Left lung (tissue), 4 donors: ENCODE measurements at regions not wholly inside any gene's neighbourhood (a gene's known extent, or its start where the extent isn't known, plus 50 kb on each side); places are given as distances from the start of the nearest gene placed in this dataset.
A peak's percentile ranks its signal among the peaks of the same experiment; 100 is the strongest.

Experiments used
- ATAC-seq: fragments of 200-7000 bp; cut with Tn5 transposase; one replicate; pipeline ENCODE4 v1.9.1; 2020; ENCODE audit warnings: moderate library complexity
- DNase-seq, 4 donors: peaks; one replicate each; pipeline ENCODE4 v3.0.0-alpha.2; 2013 to 2020
- H3K27ac ChIP-seq, 2 donors: fragments of 200-600 bp; sonication (generic) in 1 of 2; one replicate each; pipeline versions ENCODE4 v1.5.0 to v1.8.0; 2020 to 2021
- H3K27me3 ChIP-seq, 2 donors: fragments of 200-600 bp; sonication (generic) in 1 of 2; one replicate each; pipeline versions ENCODE4 v1.5.0 to v1.8.0; 2020 to 2021
- H3K36me3 ChIP-seq, 2 donors: fragments of 200-600 bp; sonication (generic) in 1 of 2; one replicate each; pipeline versions ENCODE4 v1.5.0 to v1.8.0; 2020 to 2021
- H3K4me1 ChIP-seq, 2 donors: fragments of 200-600 bp; one replicate each; pipeline ENCODE4 v1.8.0; 2021
- H3K4me3 ChIP-seq, 2 donors: fragments of 200-600 bp; sonication (generic) in 1 of 2; one replicate each; pipeline versions ENCODE4 v1.5.0 to v1.8.0; 2020 to 2021; ENCODE audit warnings: mild to moderate bottlenecking in 1 of 2
- H3K9me3 ChIP-seq, 2 donors: fragments of 200-600 bp; sonication (generic) in 1 of 2; one replicate each; pipeline versions ENCODE4 v1.5.0 to v1.8.0; 2020 to 2021
- intact Hi-C, 2 donors: fragments of 100-400 bp; cut with DNase I; formaldehyde crosslinking; loops; one replicate each; pipeline versions ENCODE4 v1.11.2 to v1.14.2; 2022
- TF ChIP-seq, protein P1 (sequence below), 2 donors: fragments of 200-600 bp; sonication (generic) in 1 of 2; IDR thresholded peaks; one replicate each; pipeline versions ENCODE4 v1.5.0 to v1.8.0; 2021; ENCODE audit warnings: antibody characterized with exemption in 2 of 2
- donor health status: DM: no; HTN: yes; CAD: no.
- donor health status: DM: no; HTN: no; CAD: no.

DNA sequence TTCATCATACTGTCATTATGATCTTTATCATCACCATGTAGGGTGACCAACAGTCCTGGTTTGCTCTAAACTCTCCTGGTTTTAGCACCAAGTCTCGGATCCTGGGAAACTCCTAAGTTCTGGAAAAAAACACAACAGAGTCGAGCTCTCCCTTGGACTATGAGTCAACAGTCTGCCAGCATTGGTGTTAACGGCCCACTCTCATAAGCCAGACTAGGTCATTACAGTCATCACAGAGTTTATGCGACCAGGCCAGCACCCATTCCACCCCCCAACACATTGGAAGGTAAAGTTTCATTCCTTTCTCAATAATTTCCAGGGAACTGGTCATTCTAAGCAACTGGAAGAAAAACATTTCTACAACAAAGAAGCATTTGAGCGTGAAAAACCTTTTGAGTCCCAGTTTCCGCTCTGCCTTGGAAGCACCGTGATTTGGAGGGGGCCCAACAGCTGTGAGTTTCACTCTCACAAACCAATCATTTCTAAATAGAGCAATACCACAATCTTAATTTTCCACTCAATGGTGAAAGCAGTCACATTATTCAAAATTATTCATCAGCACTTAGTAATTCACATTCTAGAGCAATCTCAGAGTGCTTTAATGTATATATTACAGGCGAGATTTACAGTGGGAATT, 445.0 kb downstream of the CDH26 start:
- TF ChIP-seq, protein P1, sequence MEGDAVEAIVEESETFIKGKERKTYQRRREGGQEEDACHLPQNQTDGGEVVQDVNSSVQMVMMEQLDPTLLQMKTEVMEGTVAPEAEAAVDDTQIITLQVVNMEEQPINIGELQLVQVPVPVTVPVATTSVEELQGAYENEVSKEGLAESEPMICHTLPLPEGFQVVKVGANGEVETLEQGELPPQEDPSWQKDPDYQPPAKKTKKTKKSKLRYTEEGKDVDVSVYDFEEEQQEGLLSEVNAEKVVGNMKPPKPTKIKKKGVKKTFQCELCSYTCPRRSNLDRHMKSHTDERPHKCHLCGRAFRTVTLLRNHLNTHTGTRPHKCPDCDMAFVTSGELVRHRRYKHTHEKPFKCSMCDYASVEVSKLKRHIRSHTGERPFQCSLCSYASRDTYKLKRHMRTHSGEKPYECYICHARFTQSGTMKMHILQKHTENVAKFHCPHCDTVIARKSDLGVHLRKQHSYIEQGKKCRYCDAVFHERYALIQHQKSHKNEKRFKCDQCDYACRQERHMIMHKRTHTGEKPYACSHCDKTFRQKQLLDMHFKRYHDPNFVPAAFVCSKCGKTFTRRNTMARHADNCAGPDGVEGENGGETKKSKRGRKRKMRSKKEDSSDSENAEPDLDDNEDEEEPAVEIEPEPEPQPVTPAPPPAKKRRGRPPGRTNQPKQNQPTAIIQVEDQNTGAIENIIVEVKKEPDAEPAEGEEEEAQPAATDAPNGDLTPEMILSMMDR (IDR thresholded peaks at IDR 0.05) = no peak
- Histone ChIP-seq H3K4me1 (no peaks in the 10 kb centered on the region), H3K9me3 (no peaks in the 10 kb centered on the region), H3K4me3 (no peak overlapping the region), H3K36me3 (no peaks in the 10 kb centered on the region), H3K27me3 (no peaks in the 10 kb centered on the region), H3K27ac (peak overlapping the region in 1 of 2 donors; percentile 23)
- ATAC-seq = peak; percentile 37
- intact Hi-C loops = no loop called here
- no peak for DNase-seq

- ATAC-seq = peak; percentile 57
- intact Hi-C loops = no loop called here
Observed at GRCh38 chr20:60407011-60407771, 449.0 kb downstream of the CDH26 start.

DNA sequence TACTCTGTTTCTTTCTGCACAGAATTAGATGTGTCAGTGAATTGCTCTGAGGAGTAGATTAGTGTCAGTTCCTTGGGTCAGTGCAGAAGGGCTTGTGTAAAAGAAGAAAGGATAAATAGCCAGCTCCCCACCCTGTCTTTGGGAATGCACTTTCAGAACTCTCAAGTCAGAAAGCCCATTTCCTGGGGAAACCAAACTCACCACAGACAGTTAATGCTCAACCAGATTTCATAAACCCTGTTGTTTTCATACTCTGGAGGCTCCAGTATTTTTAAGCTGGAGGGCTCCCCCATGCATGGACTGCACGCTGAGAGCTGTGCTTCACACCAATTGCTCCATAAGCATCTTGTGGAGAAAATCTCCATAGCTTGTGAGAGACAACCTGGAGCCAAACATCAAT, 449.7 kb downstream of the CDH26 start:
- no peak overlapping the region for H3K27ac ChIP-seq
- intact Hi-C loops = no loop called here
- TF ChIP-seq, protein P1 (IDR thresholded peaks at IDR 0.05) = no peak

More at GRCh38 chr20:60407011-60407771, 449.0 kb downstream of the CDH26 start:
- no peaks in the 10 kb centered on the region for H3K9me3 ChIP-seq
- no peak for DNase-seq
- TF ChIP-seq, protein P1 (IDR thresholded peaks at IDR 0.05) = no peak
- no peak overlapping the region for H3K27ac ChIP-seq
- no peaks in the 10 kb centered on the region for H3K4me1 ChIP-seq
- no peaks in the 10 kb centered on the region for H3K36me3 ChIP-seq
- H3K27me3 ChIP-seq = no peaks in the 10 kb centered on the region
- no peak overlapping the region for H3K4me3 ChIP-seq

DNA sequence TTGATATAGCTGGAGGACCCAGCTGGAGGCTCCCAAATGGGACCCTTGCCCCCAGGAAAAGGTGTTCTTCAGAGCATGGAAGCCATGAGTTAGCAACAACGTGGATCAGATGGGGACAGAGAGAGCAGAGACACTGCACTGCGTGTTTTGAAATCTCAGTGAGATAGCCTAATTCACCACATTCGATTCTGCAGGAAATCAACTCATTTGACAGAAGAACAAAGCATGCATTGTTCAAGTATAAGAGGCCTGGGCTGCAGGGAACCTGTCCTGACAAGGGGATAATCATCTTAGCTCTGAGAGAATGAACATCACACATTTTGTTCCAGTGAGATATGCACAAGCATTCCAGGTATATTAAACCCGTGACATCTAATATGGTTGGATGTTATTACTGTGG, 450.2 kb downstream of the CDH26 start:
- no peaks in the 10 kb centered on the region for H3K9me3 ChIP-seq
- H3K27ac ChIP-seq = no peak overlapping the region
- H3K27me3 ChIP-seq = no peaks in the 10 kb centered on the region
- TF ChIP-seq, protein P1 (IDR thresholded peaks at IDR 0.05) = no peak
- intact Hi-C loops = no loop called here
- ATAC-seq (no peak), DNase-seq (no peak)
- H3K36me3 ChIP-seq = no peaks in the 10 kb centered on the region
- H3K4me3 ChIP-seq = no peak overlapping the region
- no peaks in the 10 kb centered on the region for H3K4me1 ChIP-seq

More for the DNA sequence above, 449.7 kb downstream of the CDH26 start:
- H3K27me3 ChIP-seq = no peaks in the 10 kb centered on the region
- no peak overlapping the region for H3K4me3 ChIP-seq
- no peaks in the 10 kb centered on the region for H3K36me3 ChIP-seq
- no peaks in the 10 kb centered on the region for H3K4me1 ChIP-seq
- H3K9me3 ChIP-seq = no peaks in the 10 kb centered on the region
- ATAC-seq (no peak), DNase-seq (no peak)

DNA sequence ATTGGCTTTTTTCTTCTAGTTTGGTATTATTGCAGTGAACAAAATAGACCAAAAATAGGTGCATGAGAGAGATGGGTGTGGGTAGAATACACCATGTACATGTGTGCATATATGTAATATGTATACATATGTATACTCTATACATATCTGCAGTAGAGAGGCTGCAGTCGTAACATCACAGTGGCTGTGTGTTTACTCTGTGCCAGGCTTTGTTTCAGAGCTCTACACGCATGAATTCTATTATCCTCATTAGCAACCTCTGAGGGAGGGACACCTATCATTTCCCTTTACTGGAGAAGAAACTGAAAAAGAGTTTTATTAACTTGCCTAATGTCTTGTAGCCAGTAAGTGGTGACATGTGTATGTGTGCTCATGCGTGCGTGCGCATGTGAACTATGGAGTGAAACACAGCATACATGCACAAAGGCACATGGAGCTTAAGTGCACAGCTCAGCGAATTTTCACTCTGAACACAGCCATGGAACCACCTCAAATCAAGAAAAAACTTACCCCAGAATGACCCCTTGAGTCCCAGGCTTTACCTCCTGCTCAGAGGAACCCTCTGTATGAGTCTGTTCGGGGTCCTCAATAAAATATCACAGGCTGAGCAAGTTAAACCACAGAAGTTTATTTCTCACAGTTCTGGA, 452.5 kb downstream of the CDH26 start:
- H3K36me3 ChIP-seq = no peaks in the 10 kb centered on the region
- no peak for DNase-seq
- no peak overlapping the region for H3K4me3 ChIP-seq
- TF ChIP-seq, protein P1 (IDR thresholded peaks at IDR 0.05) = no peak
- intact Hi-C loops = no loop called here
- no peak for ATAC-seq
- no peaks in the 10 kb centered on the region for H3K4me1 ChIP-seq
- no peaks in the 10 kb centered on the region for H3K9me3 ChIP-seq
- H3K27me3 ChIP-seq = no peaks in the 10 kb centered on the region
- no peak overlapping the region for H3K27ac ChIP-seq
